GM18505 (cell line): ENCODE measurements at regions not wholly inside any gene's neighbourhood (a gene's known extent, or its start where the extent isn't known, plus 50 kb on each side); places are given as distances from the start of the nearest gene placed in this dataset.

Source experiments
- ATAC-seq: cut with Tn5 transposase; IDR thresholded peaks from one replicate; pipeline ENCODE4 v1.9.1; 2021; ENCODE audit not compliant: unreplicated experiment
- POLR2A ChIP-seq: IDR thresholded peaks from 4 replicates; pipeline ENCODE4 v1.6.1; 2011; ENCODE audit warnings: borderline replicate concordance; ENCODE audit not compliant: insufficient read depth, insufficient read length; ENCODE audit errors: extremely low read depth

DNA sequence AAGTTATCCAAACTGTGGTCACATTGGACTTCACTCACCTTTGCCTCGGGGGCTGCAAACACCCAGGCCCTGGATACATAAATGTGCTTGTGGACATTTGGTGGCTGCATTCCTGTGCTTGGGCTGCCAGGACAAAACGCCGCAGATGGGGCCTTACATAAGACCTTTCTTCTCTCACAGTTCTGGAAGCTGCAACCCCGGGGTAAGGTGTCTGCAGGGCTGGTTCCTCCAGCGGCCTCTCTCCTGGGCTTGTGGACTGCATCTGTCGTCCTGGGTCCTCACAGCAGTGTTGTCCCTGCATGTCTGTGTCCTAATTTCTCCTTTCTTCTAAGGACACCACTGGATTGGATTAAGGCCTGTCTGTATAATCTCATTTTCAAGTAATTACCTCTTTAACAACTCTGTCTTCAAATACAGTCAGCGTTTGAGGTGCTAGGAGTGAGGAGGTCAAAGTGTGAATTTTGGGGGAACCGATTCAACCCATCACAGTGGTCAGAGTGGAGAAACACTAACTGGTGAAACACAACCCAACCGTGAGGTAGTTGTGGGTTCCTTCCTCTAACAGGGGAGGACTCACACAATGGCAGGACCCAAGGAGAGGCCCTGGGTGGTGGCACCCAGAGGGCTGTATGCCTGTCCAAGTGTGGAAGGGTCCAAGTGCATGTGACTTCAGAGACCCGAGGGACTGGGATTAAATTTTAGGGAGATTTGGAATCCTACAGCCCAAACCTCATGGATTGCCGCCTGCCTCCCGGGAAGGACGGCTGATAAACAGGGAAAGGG, 415.6 kb downstream of the IRX2 start:
- no peak for ATAC-seq
- no peak for TF ChIP-seq POLR2A

DNA sequence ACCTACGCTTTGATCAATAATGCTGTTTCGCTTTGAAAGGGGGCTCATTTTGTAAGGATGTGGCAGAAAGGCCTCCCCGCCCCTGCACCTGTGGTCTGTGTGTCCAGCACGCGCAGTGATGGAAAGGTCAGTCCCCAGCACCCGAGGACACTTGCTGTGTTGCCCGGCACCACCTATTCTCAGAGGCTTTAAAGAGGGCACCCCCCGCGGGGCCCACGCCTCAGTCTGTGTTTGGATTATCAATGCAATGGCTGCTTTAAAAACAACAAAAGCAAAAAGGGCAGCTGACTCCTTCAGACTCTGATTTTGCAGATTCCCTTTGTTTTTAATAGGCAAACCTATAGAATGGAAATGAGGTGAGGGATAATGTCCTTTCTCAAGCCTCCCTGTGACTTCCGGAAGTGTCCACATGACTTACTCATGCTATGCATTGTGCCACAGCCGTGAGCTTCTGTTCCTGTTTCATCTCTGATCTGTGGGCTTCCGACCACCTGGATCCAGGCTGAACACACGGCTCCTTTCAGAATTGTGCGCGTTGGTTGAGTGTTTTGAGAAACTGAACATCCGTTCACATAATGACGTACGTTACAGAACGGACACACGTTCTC, 416.2 kb downstream of the IRX2 start:
- TF ChIP-seq POLR2A: no peak
- ATAC-seq: no peak

- no peak for ATAC-seq
- TF ChIP-seq POLR2A: no peak
Observed at GRCh38 chr5:2334719-2335118, 416.8 kb downstream of the IRX2 start.

GRCh38 chr5:2333291-2333690, 418.2 kb downstream of the IRX2 start:
- no peak for ATAC-seq
- no peak for TF ChIP-seq POLR2A

DNA sequence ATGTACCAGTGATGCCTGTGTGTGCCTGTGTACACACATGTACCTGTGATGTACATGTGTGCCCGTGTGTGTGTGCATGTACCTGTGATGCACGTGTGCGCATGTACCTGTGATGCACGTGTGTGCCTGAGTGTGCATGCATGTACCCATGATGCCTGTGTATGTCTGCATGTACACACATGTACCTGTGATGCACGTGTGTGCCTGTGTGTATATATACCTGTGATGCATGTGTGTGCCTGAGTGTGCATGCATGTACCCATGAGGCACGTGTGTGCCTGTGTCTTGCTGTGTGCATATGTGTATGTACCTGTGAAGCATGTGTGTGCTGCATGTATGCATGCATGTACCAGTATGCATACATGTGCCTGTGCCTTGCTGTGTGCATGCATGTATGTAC, 419.0 kb downstream of the IRX2 start:
- no peak for ATAC-seq
- no peak for TF ChIP-seq POLR2A

DNA sequence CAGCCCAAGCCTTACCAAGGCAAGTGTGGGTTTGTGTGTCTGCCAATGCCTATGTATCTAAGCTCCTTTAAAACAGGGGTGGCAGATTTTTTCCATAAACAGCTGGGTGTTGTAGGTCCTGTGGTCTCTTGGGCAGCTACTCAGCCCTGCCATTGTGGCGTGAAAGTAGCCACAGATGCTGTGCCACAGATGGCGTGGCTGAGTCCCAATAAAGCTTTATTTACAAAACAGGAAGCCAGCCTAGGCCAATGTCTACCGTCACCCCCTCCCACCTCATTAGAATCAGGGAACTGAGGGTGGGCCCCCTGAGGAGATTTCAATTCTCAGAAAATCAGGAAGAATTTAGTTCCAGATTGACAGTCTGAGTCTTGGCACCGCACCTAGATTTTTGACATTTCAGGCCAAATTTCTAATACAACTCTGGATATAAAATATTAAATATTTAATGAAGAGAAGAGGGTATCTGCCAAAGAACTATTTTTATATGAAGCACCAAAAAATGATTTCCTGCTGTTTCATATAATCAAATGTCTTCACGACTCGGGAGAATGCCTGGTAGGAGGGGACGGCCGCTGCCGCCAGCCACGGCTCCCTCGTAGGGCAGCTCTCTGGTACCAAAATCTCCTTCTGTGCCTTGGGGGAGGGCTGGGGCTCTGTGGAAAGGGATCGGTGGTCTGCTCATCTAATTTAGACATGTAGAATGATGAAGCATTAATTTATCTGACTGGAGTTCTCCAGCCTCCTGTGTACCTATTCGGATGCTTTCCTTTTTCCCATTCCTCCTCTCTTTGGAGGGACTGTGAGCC, 420.9 kb downstream of the IRX2 start:
- ATAC-seq: no peak
- no peak for TF ChIP-seq POLR2A

GRCh38 chr5:2329741-2330140, 421.7 kb downstream of the IRX2 start:
- no peak for TF ChIP-seq POLR2A
- no peak for ATAC-seq

- no peak for TF ChIP-seq POLR2A
- ATAC-seq: no peak
Observed at GRCh38 chr5:2326601-2327000, 424.9 kb downstream of the IRX2 start.

- no peak for TF ChIP-seq POLR2A
Observed at GRCh38 chr5:2324788-2325187, 426.7 kb downstream of the IRX2 start.

GRCh38 chr5:2320611-2321010, 430.9 kb downstream of the IRX2 start:
- TF ChIP-seq POLR2A: no peak
- ATAC-seq: no peak

More at GRCh38 chr5:2324788-2325187, 426.7 kb downstream of the IRX2 start:
- ATAC-seq: no peak

DNA sequence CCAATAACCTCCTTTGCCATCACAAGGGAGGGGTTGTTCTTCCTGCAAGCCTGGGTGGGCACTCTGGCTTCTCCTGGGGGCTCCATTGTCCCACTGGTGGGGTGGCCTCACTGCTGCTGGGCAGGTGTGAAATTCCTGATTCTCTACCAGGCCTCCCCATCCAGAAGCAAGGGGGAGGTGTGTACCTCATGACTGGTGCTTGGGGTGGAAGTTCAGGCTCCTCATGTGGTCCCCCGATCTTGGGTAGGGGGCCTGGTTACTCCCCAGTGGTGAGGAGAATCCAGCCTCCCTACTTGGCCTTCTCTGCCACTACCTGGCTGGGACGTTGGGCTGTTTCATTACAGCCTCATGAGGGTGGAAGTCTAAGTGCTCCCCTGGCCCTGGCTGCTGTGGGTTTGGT, 433.9 kb downstream of the IRX2 start:
- TF ChIP-seq POLR2A: no peak
- ATAC-seq: no peak

GRCh38 chr5:2311851-2312250, 429.1 kb upstream of the IRX4 start:
- no peak for TF ChIP-seq POLR2A
- ATAC-seq: no peak

GRCh38 chr5:2310946-2311345, 428.2 kb upstream of the IRX4 start:
- TF ChIP-seq POLR2A: no peak

GRCh38 chr5:2307631-2308030, 424.9 kb upstream of the IRX4 start:
- TF ChIP-seq POLR2A: no peak
- no peak for ATAC-seq

More at GRCh38 chr5:2310946-2311345, 428.2 kb upstream of the IRX4 start:
- no peak for ATAC-seq

DNA sequence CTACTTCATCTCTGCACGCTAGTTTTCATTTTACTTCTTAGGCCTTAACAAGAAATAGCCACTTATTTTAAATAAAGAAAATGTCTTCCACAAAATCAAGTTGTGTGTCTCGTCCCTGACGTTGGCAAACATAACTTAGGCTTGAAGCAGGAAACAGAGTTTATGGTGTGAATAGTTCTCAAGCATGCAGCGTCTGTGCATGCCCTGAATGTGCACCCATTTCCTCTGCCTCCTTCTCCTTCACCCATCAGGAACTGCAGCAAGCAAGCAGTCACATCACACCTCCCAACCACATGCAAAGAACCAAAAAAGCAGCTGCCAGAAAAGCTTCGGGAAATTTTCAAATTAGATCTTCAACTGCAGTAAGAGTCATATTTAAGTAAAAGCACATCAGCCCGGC, 424.0 kb upstream of the IRX4 start:
- TF ChIP-seq POLR2A: no peak
- ATAC-seq: no peak
